ENCODE measurements at regions not wholly inside any gene's neighbourhood (a gene's known extent, or its start where the extent isn't known, plus 50 kb on each side); places are given as distances from the start of the nearest gene placed in this dataset.

DNA sequence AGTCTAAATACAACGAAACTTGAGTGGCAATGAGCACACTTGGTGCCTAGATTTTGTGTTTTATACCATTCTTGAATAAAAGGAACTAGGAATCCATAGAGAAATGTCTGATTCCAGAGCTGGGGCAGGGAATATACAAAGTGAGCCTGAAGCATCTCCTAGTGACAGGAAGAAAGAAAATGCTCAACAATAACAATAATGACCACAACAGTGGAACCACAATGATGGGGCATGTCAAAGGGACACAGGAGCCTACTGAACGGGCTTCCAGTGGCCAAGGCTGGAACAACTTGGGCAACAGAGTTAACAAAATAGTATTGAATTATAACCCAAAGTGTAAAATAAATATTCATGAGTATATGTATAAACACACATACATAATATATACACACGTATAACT lies 94.4 kb upstream of the ADCY1 start:
- TF ChIP-seq POLR2A (IDR thresholded peaks at IDR 0.05; ENCODE audit: low read length) (no peak), GATA1 (IDR thresholded peaks at IDR 0.05; ENCODE audit: low read depth, low read length) (no peak)
